ENCODE measurements at regions not wholly inside any gene's neighbourhood (a gene's known extent, or its start where the extent isn't known, plus 50 kb on each side); places are given as distances from the start of the nearest gene placed in this dataset.

DNA sequence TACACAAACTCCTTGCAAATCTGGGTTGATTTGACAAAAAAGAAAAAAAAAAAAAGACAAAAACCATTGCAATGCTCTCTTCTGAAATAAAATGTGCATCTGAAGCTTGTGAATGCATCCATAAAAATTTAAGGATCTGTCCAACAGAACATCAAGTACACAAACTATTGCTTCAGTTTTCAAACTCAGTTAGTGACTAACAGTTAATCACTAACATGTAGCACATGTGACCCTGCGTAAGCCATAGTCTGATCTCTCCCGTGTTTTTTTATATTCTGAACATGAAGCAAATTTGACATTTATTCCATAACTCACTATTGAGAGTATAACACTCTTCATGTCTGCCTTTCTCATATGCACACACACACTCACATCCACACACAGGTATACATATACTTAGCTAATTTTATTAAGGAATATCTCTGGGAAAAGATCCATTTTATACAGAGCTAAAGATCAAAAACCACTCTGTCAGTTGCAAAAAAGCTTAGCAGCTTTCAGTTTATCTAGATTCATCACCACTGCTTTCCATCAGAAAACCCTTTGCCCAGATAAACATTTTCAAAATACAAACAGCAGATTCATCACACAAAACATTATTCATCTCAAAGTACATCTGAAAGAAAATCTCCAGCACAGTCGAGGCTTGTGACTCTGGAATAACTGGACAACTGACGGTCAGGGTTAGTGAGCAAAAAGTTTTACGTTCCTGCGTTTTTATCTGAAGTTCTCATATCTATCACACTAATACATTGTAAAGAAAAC lies 1000.4 kb upstream of the ACVR2A start:
- DNase-seq, result no peak

- DNase-seq, result no peak
Observed at GRCh38 chr2:146837857-146838256, 1007.0 kb upstream of the ACVR2A start.

DNA sequence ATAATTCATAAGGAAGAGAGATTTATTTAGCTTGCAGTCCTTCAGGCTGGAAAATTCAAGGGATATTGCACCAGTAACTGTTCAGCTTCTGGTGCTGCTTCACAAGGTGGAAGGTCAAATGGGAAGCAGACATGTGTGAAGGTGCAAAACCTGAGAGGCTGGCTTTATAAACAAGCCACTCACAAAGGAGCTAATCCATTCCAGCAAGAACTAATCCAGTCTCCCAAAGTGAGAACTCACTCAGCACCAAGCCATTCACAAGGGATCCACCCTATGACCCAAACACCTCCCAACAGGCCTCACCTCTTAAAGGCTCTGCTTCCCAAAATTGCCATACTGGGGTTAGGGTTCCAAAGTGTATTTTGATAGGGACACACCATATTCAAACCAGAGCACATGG lies 1018.4 kb upstream of the ACVR2A start:
- no peak for DNase-seq

- no peak for DNase-seq
Observed at GRCh38 chr2:146821836-146822316, 1023.0 kb upstream of the ACVR2A start.

- DNase-seq, result no peak
Observed at GRCh38 chr2:146820672-146821071, 1024.2 kb upstream of the ACVR2A start.

GRCh38 chr2:146818122-146818521 lies 1026.7 kb upstream of the ACVR2A start:
- DNase-seq, result no peak

DNA sequence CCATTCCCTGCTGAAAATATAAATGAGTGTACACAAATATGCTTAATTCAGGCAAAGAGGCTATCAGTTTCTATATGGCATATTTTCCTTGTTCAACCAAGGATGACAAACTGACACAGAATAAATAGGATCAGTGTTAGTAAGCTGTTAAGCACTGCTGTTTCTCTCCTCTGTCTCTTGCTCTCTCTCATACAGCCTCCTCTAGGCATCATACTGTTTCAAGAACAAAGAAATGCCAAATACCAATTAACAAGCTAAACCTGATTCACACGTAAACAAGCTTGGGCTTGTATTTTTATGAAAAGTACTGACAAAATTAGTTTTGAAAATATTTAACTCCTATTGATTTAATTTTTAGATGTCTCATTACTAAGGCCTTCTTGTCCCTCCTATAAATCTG lies 1027.2 kb upstream of the ACVR2A start:
- no peak for DNase-seq

DNA sequence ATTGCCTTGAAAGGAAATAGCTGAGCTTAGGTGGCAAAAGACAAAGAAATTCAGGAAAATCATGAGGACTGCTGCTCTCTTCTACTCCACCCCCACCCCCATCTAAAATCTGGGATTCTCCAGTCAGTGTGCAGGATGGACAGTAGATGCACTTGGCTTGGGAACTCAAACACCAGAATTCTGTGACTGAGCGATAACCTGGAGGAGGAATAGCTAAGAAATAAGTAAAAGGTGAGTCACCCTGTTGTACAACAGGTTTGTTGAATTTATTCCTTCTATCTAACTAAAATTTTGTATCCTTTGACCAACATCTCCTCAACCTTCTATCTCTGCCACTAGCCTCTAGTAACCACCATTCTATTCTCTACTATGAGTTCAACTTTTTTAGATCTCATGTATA lies 1029.9 kb upstream of the ACVR2A start:
- DNase-seq, result no peak

DNA sequence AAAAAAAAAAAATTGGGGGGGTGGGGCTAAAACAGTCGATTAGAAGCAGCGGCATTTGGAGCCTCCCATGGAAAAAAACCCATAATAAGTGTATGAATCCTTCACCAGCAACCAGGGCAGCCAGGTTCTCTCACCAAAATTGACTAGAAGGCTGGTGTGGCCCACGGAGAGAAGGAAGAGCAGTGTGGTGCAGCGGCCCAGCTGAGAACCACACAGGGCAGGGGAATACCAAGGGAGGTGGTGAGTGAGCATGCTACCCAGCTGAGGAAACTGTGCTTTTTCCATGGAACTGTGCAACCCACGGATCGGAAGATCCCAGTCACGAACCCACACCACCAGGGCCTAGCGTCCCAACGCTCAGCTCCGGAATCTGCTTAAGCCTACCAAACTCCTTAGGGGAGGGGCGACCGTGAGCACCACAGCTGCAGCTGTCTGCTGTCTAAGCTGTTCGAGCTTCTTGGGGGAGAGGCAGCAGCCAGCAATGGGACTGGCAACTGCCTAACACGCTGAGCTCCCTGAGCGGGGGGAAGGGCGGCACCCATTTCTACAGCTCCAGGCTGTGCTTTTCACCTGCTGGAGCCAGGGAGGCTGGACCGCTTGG lies 1037.2 kb upstream of the ACVR2A start:
- DNase-seq, result no peak

- no peak for DNase-seq
Observed at GRCh38 chr2:146806364-146807005, 1038.3 kb upstream of the ACVR2A start.

GRCh38 chr2:146804288-146804687 lies 1040.5 kb upstream of the ACVR2A start:
- DNase-seq, result no peak

DNA sequence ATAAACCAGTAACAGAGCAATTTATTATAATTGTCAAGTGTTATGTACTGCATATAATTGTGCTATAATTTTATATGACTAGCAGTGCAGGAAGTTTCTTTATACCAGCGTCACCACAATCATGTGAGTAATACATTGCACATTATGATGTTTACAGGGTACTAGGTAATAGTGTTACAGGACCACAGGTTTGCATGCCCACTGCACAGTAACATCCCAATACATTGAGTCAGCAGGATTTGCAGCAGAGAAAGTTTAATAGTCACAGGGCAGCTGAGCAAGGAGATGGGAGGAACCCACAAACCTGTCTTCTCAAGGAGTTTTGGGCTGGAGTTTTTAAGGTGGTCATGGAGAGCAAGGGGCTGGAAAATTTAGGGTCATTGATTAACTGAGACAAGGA lies 1042.9 kb upstream of the ACVR2A start:
- no peak for DNase-seq

- DNase-seq, result no peak
Observed at GRCh38 chr2:146786396-146786795, 1058.4 kb upstream of the ACVR2A start.

DNA sequence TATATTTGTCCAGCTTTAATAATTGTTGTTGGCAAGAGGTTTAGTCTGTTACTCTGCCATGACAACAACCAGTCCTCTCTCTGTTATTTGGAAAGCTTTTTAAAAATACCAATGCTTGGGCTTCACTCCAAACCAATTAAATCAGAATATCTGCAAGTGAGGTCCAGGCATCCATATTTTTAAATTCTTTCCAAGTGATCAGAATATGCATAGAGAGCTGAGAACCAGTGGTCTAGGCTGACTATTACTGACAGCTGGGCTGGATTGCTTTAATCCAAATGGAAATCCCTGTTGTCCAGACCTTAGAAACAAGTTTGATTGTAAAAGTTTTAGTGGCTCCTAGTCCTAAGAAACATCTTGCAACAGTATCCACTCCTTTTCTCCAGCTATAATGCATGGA lies 1059.7 kb upstream of the ACVR2A start:
- DNase-seq, result no peak

- DNase-seq, result no peak
Observed at GRCh38 chr2:146784602-146785001, 1060.2 kb upstream of the ACVR2A start.

DNA sequence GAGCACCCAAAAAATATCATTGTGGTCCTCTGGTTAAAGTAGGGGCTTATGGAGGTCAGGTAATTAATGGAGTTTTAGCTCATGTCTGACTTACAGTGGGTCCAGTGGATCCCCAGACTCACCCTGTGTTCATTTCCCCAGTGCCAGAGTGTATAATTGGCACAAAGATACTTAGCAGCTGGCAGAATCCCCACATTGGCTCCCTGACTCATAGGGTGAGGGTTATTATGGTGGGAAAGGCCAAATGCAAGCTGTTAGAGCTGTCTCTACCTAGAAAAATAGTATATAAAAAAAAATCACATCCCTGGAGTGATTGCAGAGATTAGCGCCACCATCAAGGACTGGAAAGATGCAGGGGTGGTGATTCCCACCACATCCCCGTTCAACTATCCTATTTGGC lies 1067.6 kb upstream of the ACVR2A start:
- no peak for DNase-seq

GRCh38 chr2:146776596-146776995 lies 1068.2 kb upstream of the ACVR2A start:
- DNase-seq, result no peak

DNA sequence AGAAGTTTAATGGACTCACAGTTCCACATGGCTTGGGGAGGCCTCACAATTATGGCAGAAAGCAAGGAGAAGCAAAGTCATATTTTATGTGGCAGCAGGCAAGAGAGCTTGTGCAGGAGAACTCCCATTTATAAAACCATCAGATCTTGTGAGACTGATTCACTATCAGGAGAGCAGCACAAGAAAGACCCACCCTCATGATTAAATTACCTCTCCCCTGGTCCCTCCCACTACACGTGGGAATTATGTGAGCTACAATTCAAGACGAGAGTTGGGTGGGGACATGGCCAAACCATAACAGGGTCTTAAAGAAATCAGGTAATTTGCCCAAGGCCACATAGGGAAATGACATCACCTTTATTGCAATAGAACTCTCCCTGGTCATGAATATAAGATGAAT lies 1073.3 kb upstream of the ACVR2A start:
- no peak for DNase-seq

- DNase-seq, result no peak
Observed at GRCh38 chr2:146764301-146764700, 1080.5 kb upstream of the ACVR2A start.

DNA sequence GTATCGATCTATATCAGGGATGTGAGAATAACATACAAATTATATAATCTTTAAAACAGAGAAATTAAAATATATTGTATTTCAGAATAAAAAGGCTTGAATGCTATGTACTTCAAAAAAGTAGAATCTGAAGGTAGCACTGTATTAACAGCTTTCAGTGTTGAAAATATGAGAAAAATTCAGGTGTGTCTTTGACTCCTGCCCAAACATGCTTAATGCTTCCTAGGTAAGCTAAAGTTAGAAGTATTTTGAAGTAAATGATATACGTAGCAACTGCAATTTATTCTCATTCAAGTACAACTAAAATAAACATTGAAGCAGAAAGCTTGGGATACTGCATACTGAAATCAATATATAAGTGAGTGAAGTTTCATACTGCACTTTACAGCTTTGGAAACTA lies 1082.0 kb upstream of the ACVR2A start:
- no peak for DNase-seq

DNA sequence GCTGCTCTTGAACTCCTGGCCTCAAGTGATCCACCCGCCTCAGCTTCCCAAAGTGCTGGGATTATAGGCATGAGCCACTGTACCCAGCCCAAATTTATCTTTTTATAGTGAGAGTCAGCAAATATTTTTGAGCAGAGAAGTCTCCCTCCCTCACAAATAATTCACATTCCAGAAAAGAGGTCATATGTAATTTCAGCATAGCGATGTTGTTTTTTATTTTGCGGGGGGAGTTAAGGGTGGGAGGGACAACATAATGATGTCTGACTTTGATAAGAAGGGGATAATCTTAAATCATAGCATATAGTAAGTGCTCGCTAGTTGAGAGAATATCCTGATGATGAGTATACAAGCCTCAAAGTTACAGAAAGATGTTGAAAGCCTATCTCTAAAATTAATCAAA lies 1090.2 kb upstream of the ACVR2A start:
- no peak for DNase-seq

- no peak for DNase-seq
Observed at GRCh38 chr2:146748046-146748445, 1096.8 kb upstream of the ACVR2A start.

- DNase-seq, result no peak
Observed at GRCh38 chr2:146741260-146741659, 1103.6 kb upstream of the ACVR2A start.

GRCh38 chr2:146734821-146735190 lies 1110.0 kb upstream of the ACVR2A start:
- DNase-seq, result no peak

All from NCI-H748 treated with DMSO at 0.1 percent for 48 hours (cell line).